Stomach (tissue), 4 donors: ENCODE measurements at regions not wholly inside any gene's neighbourhood (a gene's known extent, or its start where the extent isn't known, plus 50 kb on each side); places are given as distances from the start of the nearest gene placed in this dataset.

Experiments
- EP300 ChIP-seq: sonication (generic); formaldehyde crosslinking; IDR thresholded peaks from one replicate; pipeline ENCODE4 v1.6.1; 2017; ENCODE audit warnings: antibody characterized with exemption
- POLR2A ChIP-seq, 4 donors: fragments of 450-650 bp; IDR thresholded peaks; one replicate each; pipeline ENCODE4 v1.6.1; 2016; ENCODE audit warnings: antibody characterized with exemption in 4 of 4, control low read depth in 2 of 4, mild to moderate bottlenecking in 1 of 4, moderate library complexity in 1 of 4
- POLR2AphosphoS5 ChIP-seq, 3 donors: sonication (generic); formaldehyde crosslinking; IDR thresholded peaks; one replicate each; pipeline ENCODE4 v1.6.1; 2016; ENCODE audit warnings: antibody characterized with exemption in 3 of 3
- TF ChIP-seq, protein P1 (sequence below), 7 experiments: fragments of 450-650 bp in 4 of 7; fragments of 200-600 bp in 3 of 7; sonication (generic) in 3 of 7; IDR thresholded peaks; one replicate each; pipeline ENCODE4 v1.5.1; 2016 to 2019; ENCODE audit warnings: antibody characterized with exemption in 7 of 7, control low read depth in 2 of 7, mild to moderate bottlenecking in 1 of 7

DNA sequence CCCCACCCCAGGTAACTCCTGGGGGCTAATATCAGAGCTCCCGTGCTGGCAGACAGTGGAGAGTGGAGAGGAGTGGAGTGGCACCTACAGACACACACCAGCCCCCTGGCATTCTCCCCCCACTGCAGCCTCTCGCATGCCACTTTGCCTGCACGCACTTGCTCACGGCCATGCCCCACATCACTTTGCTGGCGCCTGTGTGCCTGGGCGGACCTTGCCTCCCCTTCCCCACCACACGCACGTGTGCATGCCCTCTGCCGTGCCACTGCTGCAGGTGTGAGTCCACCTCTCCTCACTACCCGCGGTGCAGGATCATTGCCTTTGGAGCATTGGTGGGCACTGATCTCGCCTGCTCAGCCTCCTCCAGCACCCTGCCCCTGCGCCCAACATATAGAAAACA lies 72.6 kb upstream of the DOK6 start:
- TF ChIP-seq, protein P1, sequence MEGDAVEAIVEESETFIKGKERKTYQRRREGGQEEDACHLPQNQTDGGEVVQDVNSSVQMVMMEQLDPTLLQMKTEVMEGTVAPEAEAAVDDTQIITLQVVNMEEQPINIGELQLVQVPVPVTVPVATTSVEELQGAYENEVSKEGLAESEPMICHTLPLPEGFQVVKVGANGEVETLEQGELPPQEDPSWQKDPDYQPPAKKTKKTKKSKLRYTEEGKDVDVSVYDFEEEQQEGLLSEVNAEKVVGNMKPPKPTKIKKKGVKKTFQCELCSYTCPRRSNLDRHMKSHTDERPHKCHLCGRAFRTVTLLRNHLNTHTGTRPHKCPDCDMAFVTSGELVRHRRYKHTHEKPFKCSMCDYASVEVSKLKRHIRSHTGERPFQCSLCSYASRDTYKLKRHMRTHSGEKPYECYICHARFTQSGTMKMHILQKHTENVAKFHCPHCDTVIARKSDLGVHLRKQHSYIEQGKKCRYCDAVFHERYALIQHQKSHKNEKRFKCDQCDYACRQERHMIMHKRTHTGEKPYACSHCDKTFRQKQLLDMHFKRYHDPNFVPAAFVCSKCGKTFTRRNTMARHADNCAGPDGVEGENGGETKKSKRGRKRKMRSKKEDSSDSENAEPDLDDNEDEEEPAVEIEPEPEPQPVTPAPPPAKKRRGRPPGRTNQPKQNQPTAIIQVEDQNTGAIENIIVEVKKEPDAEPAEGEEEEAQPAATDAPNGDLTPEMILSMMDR (IDR thresholded peaks at IDR 0.05) = no peak
- TF ChIP-seq POLR2AphosphoS5 (IDR thresholded peaks at IDR 0.05) (no peak), POLR2A (IDR thresholded peaks at IDR 0.05) (no peak), EP300 (no peak)
